K562 (cell line): ENCODE measurements at regions not wholly inside any gene's neighbourhood (a gene's known extent, or its start where the extent isn't known, plus 50 kb on each side); places are given as distances from the start of the nearest gene placed in this dataset.

ENCODE experiments used
- ARHGAP35 ChIP-seq: fragments of 450-650 bp; IDR thresholded peaks from 2 replicates; pipeline ENCODE4 v1.6.1; 2018; ENCODE audit not compliant: partially characterized antibody
- ATF4 ChIP-seq: fragments of 450-650 bp; formaldehyde crosslinking; IDR thresholded peaks from 2 replicates; pipeline ENCODE4 v1.4.0; 2022; ENCODE audit warnings: mild to moderate bottlenecking, moderate library complexity
- ATF6 ChIP-seq: sonication (generic); formaldehyde crosslinking; IDR thresholded peaks from 2 replicates; pipeline ENCODE4 v1.4.0; 2020; ENCODE audit warnings: mild to moderate bottlenecking, missing genetic modification reagents
- COPS2 ChIP-seq: fragments of 450-650 bp; conservative IDR thresholded peaks from 2 replicates; pipeline ENCODE4 v1.6.1; 2016; ENCODE audit warnings: mild to moderate bottlenecking, moderate library complexity
- DMBX1 ChIP-seq: fragments of 250-450 bp; sonication (Bioruptor Pico); IDR thresholded peaks from 2 replicates; pipeline ENCODE4 v1.8.0; 2022; ENCODE audit warnings: inconsistent platforms, mild to moderate bottlenecking, moderate library complexity, borderline replicate concordance
- FOXP1 ChIP-seq: sonication (generic); formaldehyde crosslinking; IDR thresholded peaks from 2 replicates; pipeline ENCODE4 v1.8.0; 2022; ENCODE audit warnings: mild to moderate bottlenecking, missing genetic modification reagents
- GABPA ChIP-seq: fragments of 200-800 bp; sonication (Bioruptor generic); conservative IDR thresholded peaks from 2 replicates; pipeline ENCODE4 v1.6.1; 2016; ENCODE audit warnings: low read depth, missing genetic modification characterization, missing compliant biosample characterization
- HOMEZ ChIP-seq: fragments of 250-450 bp; sonication (Bioruptor Pico); IDR thresholded peaks from 2 replicates; pipeline ENCODE4 v1.4.0; 2020; ENCODE audit warnings: mild to moderate bottlenecking, moderate library complexity
- PRMT5 ChIP-seq: sonication (generic); formaldehyde crosslinking; IDR thresholded peaks from 2 replicates; pipeline ENCODE4 v1.5.0; 2020; ENCODE audit warnings: missing genetic modification reagents
- RBM15 ChIP-seq: fragments of 200-400 bp; formaldehyde crosslinking; IDR thresholded peaks from 2 replicates; pipeline ENCODE4 v1.6.1; 2018; ENCODE audit warnings: mild to moderate bottlenecking, low read length, moderate library complexity; ENCODE audit not compliant: insufficient read depth
- SIRT6 ChIP-seq: IDR thresholded peaks from one replicate; pipeline ENCODE4 v1.6.1; 2012; ENCODE audit warnings: low read depth, mild to moderate bottlenecking, control low read depth, inconsistent platforms, low read length, moderate library complexity
- SRSF3 ChIP-seq: fragments of 200-400 bp; formaldehyde crosslinking; IDR thresholded peaks from 2 replicates; pipeline ENCODE4 v1.6.1; 2016; ENCODE audit warnings: mild to moderate bottlenecking, low read length, moderate library complexity; ENCODE audit not compliant: insufficient read depth
- TCF7 ChIP-seq: sonication (generic); IDR thresholded peaks from 2 replicates; pipeline ENCODE4 v1.6.1; 2016; ENCODE audit warnings: antibody characterized with exemption, borderline replicate concordance
- YY1 ChIP-seq, 3 experiments: IDR thresholded peaks; 2 replicates each; pipeline ENCODE4 v1.6.1; 2011; ENCODE audit warnings: low read length in 2 of 3, mild to moderate bottlenecking in 2 of 3, moderate library complexity in 2 of 3, borderline replicate concordance in 1 of 3, control low read depth in 1 of 3, low read depth in 1 of 3; ENCODE audit not compliant: insufficient read depth in 3 of 3, insufficient replicate concordance in 2 of 3, control insufficient read depth in 1 of 3, insufficient read length in 1 of 3; ENCODE audit errors: extremely low read depth in 1 of 3
- ZNF140 ChIP-seq: fragments of 250-450 bp; sonication (Bioruptor Pico); IDR thresholded peaks from 2 replicates; pipeline ENCODE4 v1.8.0; 2021; ENCODE audit warnings: moderate library complexity, mild to moderate bottlenecking, inconsistent platforms
- ZNF146 ChIP-seq: IDR thresholded peaks from one replicate; pipeline ENCODE4 v1.6.1; 2018; ENCODE audit warnings: missing compliant biosample characterization; ENCODE audit not compliant: unreplicated experiment
- ZNF263 ChIP-seq: sonication (generic); formaldehyde crosslinking; IDR thresholded peaks from 2 replicates; pipeline ENCODE4 v1.8.0; 2022; ENCODE audit warnings: mild to moderate bottlenecking, missing genetic modification reagents, borderline replicate concordance
- ZNF584 ChIP-seq: fragments of 200-800 bp; sonication (Bioruptor generic); IDR thresholded peaks from 2 replicates; pipeline ENCODE4 v1.6.1; 2016; ENCODE audit warnings: low read depth, mild to moderate bottlenecking, missing genetic modification characterization, missing compliant biosample characterization
- ZNF699 ChIP-seq: fragments of 250-450 bp; sonication (Bioruptor Pico); IDR thresholded peaks from 2 replicates; pipeline ENCODE4 v1.8.0; 2021; ENCODE audit warnings: mild to moderate bottlenecking, moderate library complexity; ENCODE audit not compliant: insufficient replicate concordance
- ZNF780A ChIP-seq: fragments of 250-450 bp; sonication (Bioruptor Pico); IDR thresholded peaks from 2 replicates; pipeline ENCODE4 v1.5.0; 2021; ENCODE audit warnings: mild to moderate bottlenecking
- TF ChIP-seq, protein P1 (sequence below), 2 experiments: fragments of 450-650 bp; IDR thresholded peaks; 2 replicates each; pipeline ENCODE4 v1.6.1; 2016

DNA sequence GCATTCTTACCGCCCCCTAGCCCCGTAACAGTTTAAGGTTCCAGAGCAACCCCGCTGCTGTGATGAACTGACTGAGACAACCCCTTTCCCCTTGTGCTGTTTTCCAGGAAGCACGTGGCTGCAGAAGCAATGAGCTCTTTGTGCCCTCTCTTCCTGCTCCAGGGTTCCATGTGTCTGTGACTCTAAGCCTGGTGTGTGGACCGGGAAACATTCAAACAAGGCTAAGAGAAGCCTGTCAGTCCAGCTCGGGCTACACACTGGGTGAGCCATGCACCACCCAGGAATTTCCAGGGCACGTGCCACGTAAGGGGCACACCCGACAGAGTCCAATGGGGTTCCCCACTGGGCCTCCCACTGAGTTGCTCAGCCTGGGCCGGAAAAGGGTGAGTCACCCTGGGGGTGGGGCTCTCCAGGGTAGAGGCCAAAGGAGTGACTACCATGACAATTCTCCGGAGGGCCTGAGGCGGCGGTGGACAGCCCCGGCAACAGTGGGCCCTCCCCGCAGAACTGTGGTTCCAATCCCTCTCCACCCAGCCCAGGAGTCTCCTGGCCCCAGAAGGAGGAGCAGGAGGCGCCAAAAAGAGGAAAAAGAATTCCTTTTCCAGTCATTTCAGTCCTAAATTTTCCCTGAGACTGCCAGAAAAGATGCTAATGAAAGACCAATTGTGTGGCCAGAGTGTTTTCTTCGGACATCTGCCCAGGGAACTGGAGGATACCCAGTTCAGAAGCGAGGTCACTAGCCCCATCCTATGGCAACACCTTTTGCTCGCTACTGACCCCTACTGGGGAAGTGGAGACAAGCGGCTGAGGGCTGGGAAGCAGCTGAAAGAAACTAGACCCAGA, 157.8 kb upstream of the SLC1A4 start (continued):
- TF ChIP-seq ATF6 (CRISPR knock-in tag): no peak
- TF ChIP-seq RBM15: no peak
- TF ChIP-seq HOMEZ: no peak
- TF ChIP-seq ATF4 (CRISPR knock-in tag): no peak
- no peak for TF ChIP-seq ZNF146
- no peak for TF ChIP-seq ZNF699 (CRISPR knock-in tag)
- TF ChIP-seq COPS2: no peak
- TF ChIP-seq ZNF780A (CRISPR knock-in tag): 0 out of 2 replicates have a peak, but pooled peaks have one; percentile 22
- no peak for TF ChIP-seq ARHGAP35
- peak; percentile 91; the same call in 1 of the 2 replicates for TF ChIP-seq DMBX1
- peak in 1 of 3 experiments; percentile 47 for TF ChIP-seq YY1 (IDR thresholded peaks at IDR 0.05; ENCODE audit: borderline replicate concordance in 1 of 3, control insufficient read depth in 1 of 3, extremely low read depth in 1 of 3, insufficient read depth in 3 of 3, insufficient read length in 1 of 3, insufficient replicate concordance in 2 of 3, low read depth in 1 of 3, low read length in 2 of 3)
- no peak for TF ChIP-seq ZNF140
- TF ChIP-seq SIRT6: peak; percentile 16
- no peak for TF ChIP-seq TCF7
- TF ChIP-seq ZNF263 (CRISPR knock-in tag): no peak
- TF ChIP-seq SRSF3: no peak
- peak; percentile 92 for TF ChIP-seq ZNF584
- peak; percentile 54 for TF ChIP-seq GABPA
- TF ChIP-seq PRMT5 (CRISPR knock-in tag): no peak
- TF ChIP-seq FOXP1: 0 out of 2 replicates have a peak, but pooled peaks have one; percentile 50
- TF ChIP-seq, protein P1, sequence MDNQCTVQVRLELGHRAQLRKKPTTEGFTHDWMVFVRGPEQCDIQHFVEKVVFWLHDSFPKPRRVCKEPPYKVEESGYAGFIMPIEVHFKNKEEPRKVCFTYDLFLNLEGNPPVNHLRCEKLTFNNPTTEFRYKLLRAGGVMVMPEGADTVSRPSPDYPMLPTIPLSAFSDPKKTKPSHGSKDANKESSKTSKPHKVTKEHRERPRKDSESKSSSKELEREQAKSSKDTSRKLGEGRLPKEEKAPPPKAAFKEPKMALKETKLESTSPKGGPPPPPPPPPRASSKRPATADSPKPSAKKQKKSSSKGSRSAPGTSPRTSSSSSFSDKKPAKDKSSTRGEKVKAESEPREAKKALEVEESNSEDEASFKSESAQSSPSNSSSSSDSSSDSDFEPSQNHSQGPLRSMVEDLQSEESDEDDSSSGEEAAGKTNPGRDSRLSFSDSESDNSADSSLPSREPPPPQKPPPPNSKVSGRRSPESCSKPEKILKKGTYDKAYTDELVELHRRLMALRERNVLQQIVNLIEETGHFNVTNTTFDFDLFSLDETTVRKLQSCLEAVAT (IDR thresholded peaks at IDR 0.05): no peak
